ENCODE measurements at regions not wholly inside any gene's neighbourhood (a gene's known extent, or its start where the extent isn't known, plus 50 kb on each side); places are given as distances from the start of the nearest gene placed in this dataset.

GRCh38 chr2:212659441-212659840 is 120.8 kb upstream of the ERBB4 start:
- H3K27me3 ChIP-seq = peaks cover 0 to 4% (median 0%) of the 10 kb centered on the region in 7 donors
- no peaks in the 10 kb centered on the region for H3K4me1 ChIP-seq
- 53 to 57% methylated on average over 3 of the region's 3 CpGs for WGBS, 2 donors
- peaks cover 0 to 23% (median 9%) of the 10 kb centered on the region in 11 donors for H3K9me3 ChIP-seq
- TF ChIP-seq CTCF (IDR thresholded peaks at IDR 0.05) = no peak
- no peaks in the 10 kb centered on the region for H3K36me3 ChIP-seq
- no peak overlapping the region for H3K4me3 ChIP-seq
- no peak overlapping the region for H3K27ac ChIP-seq
- no peak for ATAC-seq
- intact Hi-C loops (cut with DNase I) = no loop called here
- DNase-seq = no peak

- H3K9me3 ChIP-seq = peaks cover 0 to 1% (median 0%) of the 10 kb centered on the region in 11 donors
- no peak overlapping the region for H3K27ac ChIP-seq
- peaks cover 0 to 7% (median 0%) of the 10 kb centered on the region in 7 donors for H3K27me3 ChIP-seq
- no peaks in the 10 kb centered on the region for H3K36me3 ChIP-seq
- WGBS, 2 donors = 34 to 43% methylated on average over 1 of the region's 1 CpG
- no peak for TF ChIP-seq CTCF (IDR thresholded peaks at IDR 0.05)
- intact Hi-C loops (cut with DNase I) = no loop called here
- H3K4me3 ChIP-seq = no peak overlapping the region
- no peak for DNase-seq
- no peaks in the 10 kb centered on the region for H3K4me1 ChIP-seq
- no peak for ATAC-seq
Measured at GRCh38 chr2:212649646-212650045, 111.0 kb upstream of the ERBB4 start.

- H3K27me3 ChIP-seq = peaks cover 0 to 7% (median 0%) of the 10 kb centered on the region in 7 donors
- no peak overlapping the region for H3K4me3 ChIP-seq
- H3K36me3 ChIP-seq = no peaks in the 10 kb centered on the region
- H3K27ac ChIP-seq = no peak overlapping the region
- ATAC-seq (no peak), DNase-seq (no peak)
- TF ChIP-seq CTCF (IDR thresholded peaks at IDR 0.05) = no peak
- H3K4me1 ChIP-seq = no peaks in the 10 kb centered on the region
- no peaks in the 10 kb centered on the region for H3K9me3 ChIP-seq
- intact Hi-C loops (cut with DNase I) = no loop called here
- whole genome bisulfite sequencing, 2 donors = 64 to 72% methylated on average over 3 of the region's 3 CpGs
Measured at GRCh38 chr2:212646698-212647366, 108.2 kb upstream of the ERBB4 start.

GRCh38 chr2:212644195-212644837 is 105.7 kb upstream of the ERBB4 start:
- no peak overlapping the region for H3K27ac ChIP-seq
- DNase-seq = no peak
- no peaks in the 10 kb centered on the region for H3K9me3 ChIP-seq
- no peak for TF ChIP-seq CTCF (IDR thresholded peaks at IDR 0.05)
- no peaks in the 10 kb centered on the region for H3K4me1 ChIP-seq
- ATAC-seq = no peak
- WGBS, 2 donors = 53 to 68% methylated on average over 3 of the region's 3 CpGs
- no peak overlapping the region for H3K4me3 ChIP-seq
- intact Hi-C loops (cut with DNase I) = no loop called here
- H3K36me3 ChIP-seq = no peaks in the 10 kb centered on the region
- peaks cover 0 to 7% (median 0%) of the 10 kb centered on the region in 7 donors for H3K27me3 ChIP-seq
